ENCODE measurements at regions not wholly inside any gene's neighbourhood (a gene's known extent, or its start where the extent isn't known, plus 50 kb on each side); places are given as distances from the start of the nearest gene placed in this dataset.

DNA sequence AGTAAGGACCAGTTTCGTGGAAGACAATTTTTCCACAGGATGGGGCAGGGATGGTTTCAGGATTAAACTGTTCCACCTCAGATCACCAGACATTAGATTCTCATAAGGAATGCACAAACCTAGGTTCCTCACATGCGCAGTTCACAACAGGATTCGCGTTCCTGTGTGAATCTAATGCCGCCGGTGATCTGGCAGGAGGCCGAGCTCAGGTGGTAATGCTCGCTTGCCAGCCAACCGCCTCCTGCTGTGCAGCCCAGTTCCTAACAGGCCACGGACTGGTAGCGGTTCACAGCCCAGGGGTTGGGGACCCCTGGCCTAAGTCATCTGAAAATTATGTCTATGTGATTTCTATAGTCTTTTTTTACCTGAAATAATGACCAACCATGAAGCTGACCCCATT is 217.5 kb downstream of the TMEM200A start:
- Histone ChIP-seq H3K27ac (no peak overlapping the region), H3K4me1 (no peaks in the 10 kb centered on the region), H3K36me3 (no peaks in the 10 kb centered on the region), H3K27me3 (ENCODE audit: low read depth) (no peaks in the 10 kb centered on the region), H3K4me3 (no peak overlapping the region), H3K9me3 (no peaks in the 10 kb centered on the region)
- TF ChIP-seq, protein P1, sequence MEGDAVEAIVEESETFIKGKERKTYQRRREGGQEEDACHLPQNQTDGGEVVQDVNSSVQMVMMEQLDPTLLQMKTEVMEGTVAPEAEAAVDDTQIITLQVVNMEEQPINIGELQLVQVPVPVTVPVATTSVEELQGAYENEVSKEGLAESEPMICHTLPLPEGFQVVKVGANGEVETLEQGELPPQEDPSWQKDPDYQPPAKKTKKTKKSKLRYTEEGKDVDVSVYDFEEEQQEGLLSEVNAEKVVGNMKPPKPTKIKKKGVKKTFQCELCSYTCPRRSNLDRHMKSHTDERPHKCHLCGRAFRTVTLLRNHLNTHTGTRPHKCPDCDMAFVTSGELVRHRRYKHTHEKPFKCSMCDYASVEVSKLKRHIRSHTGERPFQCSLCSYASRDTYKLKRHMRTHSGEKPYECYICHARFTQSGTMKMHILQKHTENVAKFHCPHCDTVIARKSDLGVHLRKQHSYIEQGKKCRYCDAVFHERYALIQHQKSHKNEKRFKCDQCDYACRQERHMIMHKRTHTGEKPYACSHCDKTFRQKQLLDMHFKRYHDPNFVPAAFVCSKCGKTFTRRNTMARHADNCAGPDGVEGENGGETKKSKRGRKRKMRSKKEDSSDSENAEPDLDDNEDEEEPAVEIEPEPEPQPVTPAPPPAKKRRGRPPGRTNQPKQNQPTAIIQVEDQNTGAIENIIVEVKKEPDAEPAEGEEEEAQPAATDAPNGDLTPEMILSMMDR (IDR thresholded peaks at IDR 0.05), result no peak
- intact Hi-C loops (cut with DNase I), result no loop called here
- no peak for DNase-seq
- no peak for ATAC-seq

DNA sequence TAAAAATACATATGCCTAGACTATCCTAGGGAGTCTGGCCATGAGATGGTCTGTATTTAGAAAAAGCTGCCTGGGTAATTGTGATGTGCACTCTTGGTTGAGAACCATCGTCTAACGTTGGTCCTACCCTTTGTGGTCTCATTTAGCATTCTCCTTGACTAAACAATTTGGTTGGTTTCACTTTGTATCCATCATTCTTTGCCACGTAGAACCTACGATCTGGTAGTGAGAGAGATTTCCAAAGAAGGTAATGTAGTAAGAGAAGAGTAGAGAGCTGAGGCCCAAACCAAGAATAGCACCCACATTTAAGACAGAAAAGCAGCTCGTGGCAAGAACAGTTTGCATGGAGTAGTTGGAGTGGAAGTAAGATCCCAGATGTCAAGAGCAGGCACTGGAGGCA is 219.8 kb downstream of the TMEM200A start:
- no peaks in the 10 kb centered on the region for H3K9me3 ChIP-seq
- H3K27ac ChIP-seq, result no peak overlapping the region
- ATAC-seq (no peak), DNase-seq (no peak)
- no peaks in the 10 kb centered on the region for H3K27me3 ChIP-seq (ENCODE audit: low read depth)
- TF ChIP-seq, protein P1 (IDR thresholded peaks at IDR 0.05), result no peak
- no peaks in the 10 kb centered on the region for H3K36me3 ChIP-seq
- no peaks in the 10 kb centered on the region for H3K4me1 ChIP-seq
- intact Hi-C loops (cut with DNase I), result no loop called here
- no peak overlapping the region for H3K4me3 ChIP-seq

DNA sequence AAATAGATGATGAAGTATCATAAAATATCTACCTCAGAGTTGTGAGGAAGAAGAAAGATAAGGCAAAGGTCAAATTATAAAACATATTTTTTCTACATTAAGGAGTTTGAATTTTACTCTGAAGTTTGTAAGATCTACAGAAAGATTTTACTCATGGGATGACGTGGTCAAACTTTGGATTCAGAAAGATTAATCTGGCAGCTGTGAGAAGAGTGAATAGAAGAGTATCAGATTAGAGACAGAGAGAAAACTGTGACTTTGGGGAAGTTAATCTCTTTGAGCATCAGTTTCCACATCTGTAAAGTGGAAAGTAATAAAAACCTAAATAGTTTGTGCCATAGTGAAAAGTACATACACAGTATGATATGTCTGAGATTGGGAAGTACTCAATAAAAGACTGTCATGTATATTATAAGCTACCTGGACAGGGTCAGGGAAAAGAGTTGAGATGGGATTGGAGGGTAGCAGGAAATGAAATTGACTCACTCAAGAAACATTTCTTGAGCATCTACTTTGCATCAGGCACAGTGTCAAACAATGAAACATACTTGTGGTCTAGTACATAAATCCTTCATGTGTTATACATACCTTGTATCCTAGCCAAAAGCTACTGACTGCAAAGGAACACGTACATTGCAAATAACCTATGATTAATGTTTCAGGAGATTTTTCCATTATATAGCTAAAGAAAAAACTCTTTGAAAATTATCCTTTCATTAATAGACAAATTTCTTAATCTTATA is 222.1 kb downstream of the TMEM200A start:
- TF ChIP-seq, protein P1 (IDR thresholded peaks at IDR 0.05), result no peak
- intact Hi-C loops (cut with DNase I), result no loop called here
- Histone ChIP-seq H3K9me3 (no peaks in the 10 kb centered on the region), H3K27me3 (ENCODE audit: low read depth) (no peaks in the 10 kb centered on the region), H3K36me3 (no peaks in the 10 kb centered on the region), H3K27ac (no peak overlapping the region), H3K4me1 (no peaks in the 10 kb centered on the region), H3K4me3 (no peak overlapping the region)
- DNase-seq (no peak), ATAC-seq (no peak)

DNA sequence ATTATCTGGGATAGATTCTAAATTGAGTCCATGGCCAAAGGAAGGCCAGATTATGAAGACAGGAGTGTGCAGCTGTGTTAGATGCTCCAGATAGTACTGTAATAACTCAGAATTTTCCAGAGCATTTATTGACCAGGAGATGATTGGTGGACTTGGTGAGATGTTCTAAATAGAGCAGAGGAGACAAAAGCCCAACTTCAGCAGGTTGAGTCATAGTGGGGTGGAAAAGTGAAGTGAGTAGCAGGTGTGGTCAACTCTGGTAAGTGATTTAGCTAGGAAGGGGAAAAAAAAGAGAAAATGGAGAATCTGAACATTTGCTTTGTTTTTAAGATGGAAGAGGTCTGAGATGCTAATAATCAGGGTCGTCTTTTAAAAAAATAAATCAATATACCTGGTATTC is 227.4 kb downstream of the TMEM200A start:
- intact Hi-C loops (cut with DNase I), result no loop called here
- Histone ChIP-seq H3K27ac (no peak overlapping the region), H3K36me3 (no peaks in the 10 kb centered on the region), H3K4me3 (no peak overlapping the region), H3K9me3 (no peaks in the 10 kb centered on the region), H3K4me1 (no peaks in the 10 kb centered on the region), H3K27me3 (ENCODE audit: low read depth) (no peaks in the 10 kb centered on the region)
- ATAC-seq (no peak), DNase-seq (no peak)
- TF ChIP-seq, protein P1 (IDR thresholded peaks at IDR 0.05), result no peak

DNA sequence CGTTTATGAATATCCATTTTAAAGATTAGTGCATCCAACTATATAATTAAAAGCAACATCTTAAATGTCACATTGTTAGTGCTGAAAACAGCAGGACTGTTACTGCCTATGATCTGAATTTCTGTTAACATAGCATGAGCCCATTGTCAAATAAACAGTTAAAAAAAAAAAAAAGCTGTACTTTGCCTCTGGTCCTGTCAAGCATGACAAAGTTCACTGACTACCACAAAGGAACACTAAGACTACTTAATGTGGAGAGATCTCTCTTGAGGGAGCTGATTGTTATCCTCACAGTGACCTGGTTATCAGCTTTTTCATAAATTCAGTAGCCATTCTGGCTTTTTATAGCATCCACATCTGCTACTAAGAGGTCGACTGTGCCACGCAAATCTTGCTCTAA is 228.1 kb downstream of the TMEM200A start:
- no peaks in the 10 kb centered on the region for H3K27me3 ChIP-seq (ENCODE audit: low read depth)
- H3K4me1 ChIP-seq, result no peaks in the 10 kb centered on the region
- H3K27ac ChIP-seq, result no peak overlapping the region
- no peak for DNase-seq
- intact Hi-C loops (cut with DNase I), result no loop called here
- H3K4me3 ChIP-seq, result no peak overlapping the region
- H3K9me3 ChIP-seq, result no peaks in the 10 kb centered on the region
- TF ChIP-seq, protein P1 (IDR thresholded peaks at IDR 0.05), result no peak
- no peaks in the 10 kb centered on the region for H3K36me3 ChIP-seq
- no peak for ATAC-seq
